H1 (cell line): ENCODE measurements at regions not wholly inside any gene's neighbourhood (a gene's known extent, or its start where the extent isn't known, plus 50 kb on each side); places are given as distances from the start of the nearest gene placed in this dataset.

Experiments
- CTCF ChIA-PET: fragments of 300-600 bp; sonication (Branson Sonifier 250); formaldehyde crosslinking; loops from one replicate; lab custom pipeline; 2021; ENCODE audit not compliant: partially characterized antibody; lab: Charles Lee
- POLR2A ChIA-PET: fragments of 300-600 bp; sonication (Branson Sonifier 250); formaldehyde crosslinking; loops from one replicate; lab custom pipeline; 2021; ENCODE audit warnings: inconsistent platforms; ENCODE audit not compliant: partially characterized antibody; lab: Charles Lee
- DNase-seq, 2 experiments: peaks; one replicate each; pipeline versions ENCODE4 v3.0.0 to v3.0.0-alpha.2; 2010 to 2022; ENCODE audit warnings: low spot score in 2 of 2, low read depth in 1 of 2, mixed read lengths in 1 of 2
- FAIRE-seq: peaks from 2 replicates; lab custom pipeline; 2011; peaks lifted over from hg19 to GRCh38; lab: Jason Lieb, UNC
- H2AFZ ChIP-seq: 2 replicates; pipeline ENCODE4 v1.8.1; 2012; ENCODE audit warnings: low read length, inconsistent platforms
- H2AK5ac ChIP-seq: 2 replicates; pipeline ENCODE4 v1.6.1; 2013; ENCODE audit warnings: low read depth, low read length
- H2BK120ac ChIP-seq: replicated peaks from 2 replicates; pipeline ENCODE3; 2013; ENCODE audit warnings: low read depth, low read length, inconsistent platforms
- H2BK12ac ChIP-seq: 2 replicates; pipeline ENCODE4 v1.6.1; 2013; ENCODE audit warnings: low read depth, low read length
- H2BK15ac ChIP-seq: 2 replicates; pipeline ENCODE4 v1.6.1; 2013; ENCODE audit warnings: low read length
- H2BK20ac ChIP-seq: 2 replicates; pipeline ENCODE4 v1.6.1; 2013; ENCODE audit warnings: low read length
- H2BK5ac ChIP-seq: 2 replicates; pipeline ENCODE4 v1.6.1; 2013; ENCODE audit warnings: low read depth, low read length
- H3K14ac ChIP-seq: 2 replicates; pipeline ENCODE4 v1.6.1; 2013; ENCODE audit warnings: inconsistent platforms; ENCODE audit not compliant: insufficient read length
- H3K18ac ChIP-seq: 2 replicates; pipeline ENCODE4 v1.6.1; 2013; ENCODE audit warnings: low read length; ENCODE audit errors: extremely low read depth
- H3K23ac ChIP-seq: 2 replicates; pipeline ENCODE4 v1.6.1; 2013; ENCODE audit warnings: inconsistent platforms; ENCODE audit not compliant: insufficient read length
- H3K23me2 ChIP-seq: 2 replicates; pipeline ENCODE4 v1.6.1; 2013; ENCODE audit warnings: low read depth, low read length
- H3K27ac ChIP-seq: 2 replicates; pipeline ENCODE4 v1.6.1; 2011; ENCODE audit warnings: low read depth, low read length, inconsistent platforms
- H3K27me3 ChIP-seq, 4 experiments: replicated peaks in 1 of 4; 1 replicate in 1 of 4; 2 replicates in 3 of 4; pipeline versions ENCODE4 v1.6.1 to v1.8.1; 2011 to 2013; ENCODE audit warnings: low read length in 3 of 4, mild to moderate bottlenecking in 3 of 4, inconsistent platforms in 2 of 4, mixed read lengths in 2 of 4, moderate library complexity in 1 of 4; ENCODE audit not compliant: control insufficient read depth in 3 of 4, insufficient read depth in 3 of 4; ENCODE audit errors: extremely low read depth in 1 of 4
- H3K36me3 ChIP-seq, 4 experiments: 2 replicates each; pipeline versions ENCODE4 v1.6.1 to v1.8.1; 2011 to 2013; ENCODE audit warnings: mild to moderate bottlenecking in 4 of 4, low read length in 3 of 4, moderate library complexity in 2 of 4, control low read depth in 1 of 4, inconsistent platforms in 1 of 4; ENCODE audit not compliant: insufficient read depth in 4 of 4, control insufficient read depth in 2 of 4
- H3K4ac ChIP-seq: replicated peaks from 2 replicates; pipeline ENCODE3; 2013; ENCODE audit warnings: low read length, low read depth, mixed read lengths, inconsistent platforms; ENCODE audit not compliant: insufficient read length
- H3K4me1 ChIP-seq, 4 experiments: replicated peaks in 1 of 4; 1 replicate in 1 of 4; 2 replicates in 3 of 4; pipeline versions ENCODE4 v1.6.1 to v1.8.1; 2011 to 2013; ENCODE audit warnings: low read length in 3 of 4, inconsistent platforms in 2 of 4, mixed read lengths in 1 of 4; ENCODE audit not compliant: insufficient read depth in 4 of 4, control insufficient read depth in 3 of 4
- H3K4me2 ChIP-seq, 2 experiments: 2 replicates each; pipeline versions ENCODE4 v1.6.1 to v1.8.1; 2011 to 2013; ENCODE audit warnings: low read depth in 2 of 2, low read length in 2 of 2, control low read depth in 1 of 2, inconsistent platforms in 1 of 2, mild to moderate bottlenecking in 1 of 2; ENCODE audit not compliant: insufficient read depth in 1 of 2
- H3K4me3 ChIP-seq, 4 experiments: fragments of 200-600, 300-600 bp in 1 of 4; sonication (generic), shearing (Covaris generic), sonication (Bioruptor Twin) in 1 of 4; 2 replicates each; pipeline versions ENCODE4 v1.5.1 to v1.8.1; 2011 to 2016; ENCODE audit warnings: low read length in 4 of 4, low read depth in 3 of 4, control low read depth in 2 of 4, inconsistent platforms in 2 of 4, mild to moderate bottlenecking in 2 of 4, mixed read lengths in 1 of 4, moderate library complexity in 1 of 4; ENCODE audit not compliant: insufficient read depth in 2 of 4; ENCODE audit errors: extremely low read depth in 1 of 4
- H3K56ac ChIP-seq: replicated peaks from 2 replicates; pipeline ENCODE3; 2013; ENCODE audit warnings: low read depth, mild to moderate bottlenecking, mixed read lengths, low read length, inconsistent platforms; ENCODE audit not compliant: insufficient read length
- H3K79me1 ChIP-seq: 2 replicates; pipeline ENCODE4 v1.6.1; 2013; ENCODE audit warnings: low read depth, low read length, control low read depth
- H3K79me2 ChIP-seq, 2 experiments: 2 replicates each; pipeline versions ENCODE4 v1.6.1 to v1.8.1; 2012 to 2013; ENCODE audit warnings: low read length in 2 of 2, mild to moderate bottlenecking in 2 of 2, inconsistent platforms in 1 of 2; ENCODE audit not compliant: insufficient read depth in 2 of 2, control insufficient read depth in 1 of 2
- H3K9ac ChIP-seq, 4 experiments: replicated peaks in 1 of 4; 1 replicate in 1 of 4; 2 replicates in 3 of 4; pipeline versions ENCODE4 v1.6.1 to v1.8.1; 2011 to 2013; ENCODE audit warnings: low read depth in 3 of 4, low read length in 3 of 4, control low read depth in 2 of 4, mild to moderate bottlenecking in 2 of 4, moderate library complexity in 2 of 4, inconsistent platforms in 1 of 4; ENCODE audit errors: extremely low read depth in 1 of 4
- H3K9me3 ChIP-seq, 2 experiments: 2 replicates each; pipeline versions ENCODE4 v1.6.1 to v1.8.1; 2012 to 2013; ENCODE audit warnings: mild to moderate bottlenecking in 2 of 2, moderate library complexity in 2 of 2, control low read depth in 1 of 2, inconsistent platforms in 1 of 2, low read depth in 1 of 2, low read length in 1 of 2, mixed read lengths in 1 of 2; ENCODE audit not compliant: insufficient read depth in 2 of 2
- H4K20me1 ChIP-seq, 2 experiments: replicated peaks in 1 of 2; 2 replicates each; pipeline versions ENCODE3 to v1.8.1; 2011 to 2013; ENCODE audit warnings: inconsistent platforms in 2 of 2, low read length in 2 of 2, mild to moderate bottlenecking in 1 of 2; ENCODE audit not compliant: insufficient read depth in 2 of 2, control insufficient read depth in 1 of 2
- H4K5ac ChIP-seq: 2 replicates; pipeline ENCODE4 v1.6.1; 2013; ENCODE audit warnings: low read length, low read depth, mixed read lengths, inconsistent platforms; ENCODE audit not compliant: insufficient read length
- H4K8ac ChIP-seq: 2 replicates; pipeline ENCODE4 v1.8.0; 2013; ENCODE audit warnings: mild to moderate bottlenecking, moderate library complexity, low read length, inconsistent platforms; ENCODE audit not compliant: insufficient read depth; ENCODE audit errors: extremely low read depth
- H4K91ac ChIP-seq: replicated peaks from 2 replicates; pipeline ENCODE3; 2013; ENCODE audit warnings: low read length, mixed read lengths, inconsistent platforms; ENCODE audit not compliant: insufficient read length
- EGR1 ChIP-seq: IDR thresholded peaks from 2 replicates; pipeline ENCODE4 v1.6.1; 2011; ENCODE audit warnings: low read depth, low read length, borderline replicate concordance
- NRF1 ChIP-seq: IDR thresholded peaks from 2 replicates; pipeline ENCODE4 v1.6.1; 2011; ENCODE audit warnings: mild to moderate bottlenecking, low read depth, low read length, improper control_type of control experiment
- RBBP5 ChIP-seq: IDR thresholded peaks from 2 replicates; pipeline ENCODE4 v1.7.1; 2012; ENCODE audit warnings: low read depth, mild to moderate bottlenecking, inconsistent platforms, low read length, moderate library complexity, borderline replicate concordance
- SUZ12 ChIP-seq: fragments of 200-600 bp; sonication (generic); IDR thresholded peaks from 2 replicates; pipeline ENCODE4 v1.6.1; 2012; ENCODE audit warnings: mild to moderate bottlenecking, inconsistent platforms, low read length, moderate library complexity, mixed read lengths
- WGBS, 2 experiments: shearing (Covaris generic) in 1 of 2; methylation state at CpG; one replicate each; pipeline versions ENCODE4 v1.1.6 to v1.1.7; 2013 to 2015; ENCODE audit warnings: low lambda C conversion rate in 2 of 2, mixed read lengths in 2 of 2, inconsistent platforms in 1 of 2, low coverage in 1 of 2, missing lambda C conversion rate in 1 of 2; ENCODE audit not compliant: insufficient replicate concordance in 2 of 2, insufficient coverage in 1 of 2, insufficient read length in 1 of 2; ENCODE audit errors: extremely low coverage in 1 of 2, missing lambda C conversion rate in 1 of 2; 5-methylcytosine and 5-hydroxymethylcytosine counted together

DNA sequence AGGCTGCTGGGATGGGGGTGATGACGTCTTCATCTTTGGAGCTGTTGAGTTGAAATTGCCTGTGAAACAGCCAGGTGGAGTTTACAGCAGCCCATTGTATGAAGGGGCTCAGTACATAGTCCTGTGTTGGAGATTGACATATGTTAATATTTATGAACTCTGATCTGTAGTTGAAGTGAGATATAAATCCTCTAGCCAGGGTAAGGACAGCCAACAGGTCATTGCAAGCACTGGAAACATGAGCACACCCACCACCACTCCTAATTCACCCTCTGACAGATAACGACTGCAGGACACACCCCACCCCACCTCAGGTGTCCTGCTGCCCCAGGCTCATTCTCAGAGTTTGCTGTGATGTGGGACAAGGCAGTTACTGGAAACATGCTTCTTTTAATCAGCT lies 112.4 kb upstream of the TRIB2 start:
- no peaks in the 10 kb centered on the region for H3K36me3 ChIP-seq
- no peak overlapping the region for H2BK20ac ChIP-seq

More for the DNA sequence above, 112.4 kb upstream of the TRIB2 start:
- Histone ChIP-seq H3K79me2 (no peaks in the 10 kb centered on the region), H2BK15ac (no peak overlapping the region), H3K9ac (no peak overlapping the region), H3K23ac (no peak overlapping the region), H3K14ac (no peak overlapping the region), H4K8ac (no peak overlapping the region), H3K79me1 (no peaks in the 10 kb centered on the region), H4K20me1 (no peaks in the 10 kb centered on the region), H3K18ac (peak overlapping the region; percentile 21; the same call in 1 of the 2 replicates), H4K5ac (no peak overlapping the region), H2BK120ac (no peak overlapping the region), H3K4ac (no peak overlapping the region), H3K23me2 (no peaks in the 10 kb centered on the region), H2BK5ac (no peak overlapping the region), H4K91ac (no peak overlapping the region), H3K27me3 (no peaks in the 10 kb centered on the region), H3K56ac (no peak overlapping the region), H3K4me3 (no peak overlapping the region), H3K4me2 (no peak overlapping the region), H2BK12ac (no peak overlapping the region), H3K27ac (no peak overlapping the region), H2AFZ (no peak overlapping the region), H3K9me3 (no peaks in the 10 kb centered on the region; a peak in 1 of 4 replicates), H3K4me1 (no peaks in the 10 kb centered on the region), H2AK5ac (no peak overlapping the region)
- DNase-seq (no peak), FAIRE-seq (no peak)
- ChIA-PET CTCF (interaction anchor here (1.9 kb wide), 1 partner anchor 111 kb away, joined by 6 read pairs; no protein-coding TSS in a partner anchor), POLR2A (no interaction called here)
- no peak for TF ChIP-seq RBBP5
- no peak for TF ChIP-seq NRF1
- no peak for TF ChIP-seq SUZ12
- no peak for TF ChIP-seq EGR1
- WGBS, 2 experiments = 89% methylated on average over 2 of the region's 2 CpGs; no CpG with 5 or more reads in 1 of the 2 experiments
